Natural killer cell (primary cell): ENCODE measurements at regions not wholly inside any gene's neighbourhood (a gene's known extent, or its start where the extent isn't known, plus 50 kb on each side); places are given as distances from the start of the nearest gene placed in this dataset.
A peak's percentile ranks its signal among the peaks of the same experiment; 100 is the strongest.

Experiments
- ATAC-seq, 3 donors: fragments of 150-1000 bp in 2 of 3; fragments of 200-7000 bp in 1 of 3; cut with Tn5 transposase; 1 replicate in 1 of 3; 2 replicates in 2 of 3; pipeline ENCODE4 v1.10.0; 2021; ENCODE audit warnings: mild to moderate bottlenecking in 2 of 3, moderate library complexity in 2 of 3
- DNase-seq, 2 donors: peaks; one replicate each; pipeline versions ENCODE4 v3.0.0 to v3.0.0-alpha.2; 2013 to 2021; ENCODE audit warnings: mixed read lengths in 1 of 2
- H3K27ac ChIP-seq: one replicate; pipeline ENCODE4 v1.5.1; 2013; ENCODE audit warnings: mild to moderate bottlenecking, low read length
- H3K27me3 ChIP-seq: one replicate; pipeline ENCODE4 v1.6.1; 2013; ENCODE audit warnings: low read length; ENCODE audit not compliant: control insufficient read depth, insufficient read depth
- H3K36me3 ChIP-seq: one replicate; pipeline ENCODE4 v1.6.1; 2013; ENCODE audit warnings: low read length; ENCODE audit not compliant: control insufficient read depth, insufficient read depth
- H3K4me1 ChIP-seq: one replicate; pipeline ENCODE4 v1.6.1; 2013; ENCODE audit warnings: low read length; ENCODE audit not compliant: control insufficient read depth, insufficient read depth
- H3K4me3 ChIP-seq: one replicate; pipeline ENCODE4 v1.5.1; 2013; ENCODE audit warnings: low read length
- H3K9me3 ChIP-seq: one replicate; pipeline ENCODE4 v1.6.1; 2013; ENCODE audit warnings: low read length; ENCODE audit not compliant: control insufficient read depth, insufficient read depth
- H3K27ac Mint-ChIP-seq, 2 donors: one replicate each; pipeline ENCODE4 v1.8.0; 2022; ENCODE audit warnings: mild to moderate bottlenecking in 2 of 2, mixed read lengths in 2 of 2, moderate library complexity in 1 of 2
- H3K27me3 Mint-ChIP-seq, 2 donors: one replicate each; pipeline ENCODE4 v1.8.0; 2022; ENCODE audit warnings: low read depth in 2 of 2, mixed read lengths in 2 of 2
- H3K36me3 Mint-ChIP-seq: one replicate; pipeline ENCODE4 v1.8.0; 2022; ENCODE audit warnings: mixed read lengths
- H3K4me1 Mint-ChIP-seq, 2 donors: one replicate each; pipeline ENCODE4 v1.8.0; 2022; ENCODE audit warnings: mixed read lengths in 2 of 2
- H3K4me3 Mint-ChIP-seq: one replicate; pipeline ENCODE4 v1.8.0; 2022; ENCODE audit warnings: mild to moderate bottlenecking, moderate library complexity, mixed read lengths
- H3K9me3 Mint-ChIP-seq, 2 donors: one replicate each; pipeline ENCODE4 v1.8.0; 2022; ENCODE audit warnings: mixed read lengths in 2 of 2
- WGBS: methylation state at CpG from one replicate; pipeline ENCODE4 v1.1.7; 2013; ENCODE audit warnings: missing lambda C conversion rate; ENCODE audit not compliant: insufficient coverage; 5-methylcytosine and 5-hydroxymethylcytosine counted together
- intact Hi-C: fragments of 100-400 bp; cut with micrococcal nuclease; formaldehyde crosslinking; loops from one replicate; pipeline ENCODE4 v1.14.2; 2022
- TF ChIP-seq, protein P1 (sequence below): fragments of 200-600 bp; IDR thresholded peaks from one replicate; pipeline ENCODE4 v1.8.0; 2022; ENCODE audit warnings: antibody characterized with exemption

DNA sequence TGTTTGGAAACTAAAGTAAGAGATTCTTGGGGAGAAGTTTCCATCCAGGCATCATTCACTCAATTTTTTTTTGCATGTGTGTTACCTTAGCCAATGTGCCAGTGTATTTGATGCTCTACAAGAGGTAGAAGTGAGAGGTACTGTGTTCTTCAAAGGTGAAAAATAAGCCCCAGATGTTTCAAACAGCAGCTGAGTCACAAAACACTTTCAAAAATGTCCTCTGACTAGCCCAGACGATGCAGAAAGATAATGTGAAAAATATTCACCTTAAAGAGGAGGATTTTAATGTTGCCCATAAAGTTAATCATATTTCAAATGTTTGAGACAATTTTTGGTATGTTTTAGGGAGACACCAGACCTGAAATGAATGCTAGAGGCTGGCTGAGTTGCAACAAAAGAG is 107.7 kb upstream of the RASGRP1 start:
- H3K27me3 Mint-ChIP-seq, result no peaks in the 10 kb centered on the region
- peak overlapping the region; percentile 97 to 98 for H3K27ac Mint-ChIP-seq
- H3K4me3 ChIP-seq, result no peak overlapping the region
- peaks cover 51 to 52% of the 10 kb centered on the region in 2 donors for H3K4me1 Mint-ChIP-seq
- H3K27me3 ChIP-seq, result no peaks in the 10 kb centered on the region
- no peaks in the 10 kb centered on the region for H3K9me3 ChIP-seq
- H3K4me3 Mint-ChIP-seq, result no peak overlapping the region
- intact Hi-C loops, result loop anchor here (5.0 kb wide), 1 partner anchor 60 kb away; no protein-coding TSS in a partner anchor
- H3K36me3 ChIP-seq, result no peaks in the 10 kb centered on the region
- peak overlapping the region; percentile 98 for H3K27ac ChIP-seq
- no peak for ATAC-seq
- H3K9me3 Mint-ChIP-seq, result peaks cover 0 to 2% of the 10 kb centered on the region in 2 donors
- peaks cover 48% of the 10 kb centered on the region for H3K4me1 ChIP-seq
- TF ChIP-seq, protein P1, sequence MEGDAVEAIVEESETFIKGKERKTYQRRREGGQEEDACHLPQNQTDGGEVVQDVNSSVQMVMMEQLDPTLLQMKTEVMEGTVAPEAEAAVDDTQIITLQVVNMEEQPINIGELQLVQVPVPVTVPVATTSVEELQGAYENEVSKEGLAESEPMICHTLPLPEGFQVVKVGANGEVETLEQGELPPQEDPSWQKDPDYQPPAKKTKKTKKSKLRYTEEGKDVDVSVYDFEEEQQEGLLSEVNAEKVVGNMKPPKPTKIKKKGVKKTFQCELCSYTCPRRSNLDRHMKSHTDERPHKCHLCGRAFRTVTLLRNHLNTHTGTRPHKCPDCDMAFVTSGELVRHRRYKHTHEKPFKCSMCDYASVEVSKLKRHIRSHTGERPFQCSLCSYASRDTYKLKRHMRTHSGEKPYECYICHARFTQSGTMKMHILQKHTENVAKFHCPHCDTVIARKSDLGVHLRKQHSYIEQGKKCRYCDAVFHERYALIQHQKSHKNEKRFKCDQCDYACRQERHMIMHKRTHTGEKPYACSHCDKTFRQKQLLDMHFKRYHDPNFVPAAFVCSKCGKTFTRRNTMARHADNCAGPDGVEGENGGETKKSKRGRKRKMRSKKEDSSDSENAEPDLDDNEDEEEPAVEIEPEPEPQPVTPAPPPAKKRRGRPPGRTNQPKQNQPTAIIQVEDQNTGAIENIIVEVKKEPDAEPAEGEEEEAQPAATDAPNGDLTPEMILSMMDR, result no peak
- no peaks in the 10 kb centered on the region for H3K36me3 Mint-ChIP-seq
- WGBS, result 75% methylated on average over 1 of the region's 1 CpG
- peak in 1 of 2 donors; percentile 34 for DNase-seq

DNA sequence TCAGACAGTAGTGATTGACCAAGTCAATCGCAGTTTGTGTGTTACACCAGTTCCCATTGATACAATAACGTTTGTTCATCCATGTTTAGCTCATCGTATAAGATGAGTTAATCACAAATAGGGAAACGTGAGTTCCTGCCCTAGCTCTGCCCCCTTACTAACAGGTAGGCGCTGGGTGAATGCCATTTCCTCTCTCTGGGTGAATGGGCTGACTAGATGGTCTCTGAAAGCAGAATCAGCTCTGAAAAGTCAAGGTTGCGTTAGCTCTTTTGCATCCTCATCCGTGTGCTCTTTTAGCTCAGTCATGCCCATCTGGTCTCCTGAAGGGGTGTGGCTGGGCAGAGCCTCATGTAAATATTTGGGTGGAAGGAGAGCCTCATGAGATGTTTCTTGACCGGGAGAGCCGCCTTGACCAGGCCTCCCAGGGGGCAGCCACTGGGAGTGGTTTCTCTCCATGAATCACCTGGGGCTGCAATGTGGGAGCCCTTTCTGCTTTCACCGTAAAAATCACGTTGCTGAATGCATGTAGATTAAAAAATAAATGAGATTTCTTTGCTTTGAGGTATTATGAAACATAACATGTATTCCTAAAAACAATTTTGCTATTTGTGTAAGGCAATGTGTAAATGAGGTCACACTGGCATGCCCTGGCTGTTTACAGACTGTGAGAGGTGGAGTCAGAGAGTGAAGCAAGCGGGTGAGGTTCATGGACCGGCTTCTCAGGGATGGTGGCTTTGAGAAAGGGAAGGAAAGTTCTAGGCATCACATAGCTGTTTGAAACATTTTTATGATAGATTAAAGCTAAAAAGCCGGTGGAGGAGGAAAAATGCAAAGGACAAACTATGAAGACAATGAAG is 108.4 kb upstream of the RASGRP1 start:
- H3K27ac Mint-ChIP-seq, result peak overlapping the region in 1 of 2 donors; percentile 97
- intact Hi-C loops, result loop anchor here (5.0 kb wide), 1 partner anchor 61 kb away; no protein-coding TSS in a partner anchor
- no peaks in the 10 kb centered on the region for H3K36me3 Mint-ChIP-seq
- peaks cover 0 to 3% of the 10 kb centered on the region in 2 donors for H3K27me3 Mint-ChIP-seq
- 71% methylated on average over 14 of the region's 14 CpGs for WGBS
- TF ChIP-seq, protein P1, result no peak
- no peak overlapping the region for H3K4me3 Mint-ChIP-seq
- peaks cover 43 to 44% of the 10 kb centered on the region in 2 donors for H3K4me1 Mint-ChIP-seq
- H3K27me3 ChIP-seq, result no peaks in the 10 kb centered on the region
- ATAC-seq, result no peak
- peaks cover 44% of the 10 kb centered on the region for H3K4me1 ChIP-seq
- peaks cover 0 to 2% of the 10 kb centered on the region in 2 donors for H3K9me3 Mint-ChIP-seq
- H3K4me3 ChIP-seq, result no peak overlapping the region
- H3K9me3 ChIP-seq, result no peaks in the 10 kb centered on the region
- DNase-seq, result peak in 1 of 2 donors; percentile 45
- peak overlapping the region; percentile 98 for H3K27ac ChIP-seq
- no peaks in the 10 kb centered on the region for H3K36me3 ChIP-seq

DNA sequence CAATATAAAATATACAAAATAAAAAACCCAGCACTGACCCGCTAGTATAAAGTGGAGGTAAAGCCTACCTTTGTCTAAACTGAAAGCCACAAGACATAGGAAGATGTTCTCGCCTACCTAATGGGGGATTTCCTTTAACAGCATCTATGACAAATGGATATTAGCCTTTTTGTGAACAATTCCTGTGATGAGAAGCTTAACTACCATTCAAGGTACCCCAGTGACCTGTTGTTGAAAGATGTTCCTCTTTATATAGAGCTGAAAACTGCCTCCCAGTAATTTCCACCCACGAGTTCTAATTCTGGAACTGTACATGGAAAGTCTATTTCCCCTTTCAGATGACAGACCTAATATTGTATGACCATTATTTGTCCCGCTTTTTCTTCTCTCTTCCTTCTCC is 109.8 kb upstream of the RASGRP1 start:
- H3K4me1 ChIP-seq, result peaks cover 40% of the 10 kb centered on the region
- no peaks in the 10 kb centered on the region for H3K36me3 ChIP-seq
- no peak overlapping the region for H3K4me3 Mint-ChIP-seq
- ATAC-seq (no peak), DNase-seq (peak in 1 of 2 donors; percentile 64)
- no peak overlapping the region for H3K27ac ChIP-seq
- H3K9me3 ChIP-seq, result no peaks in the 10 kb centered on the region
- peaks cover 37 to 44% of the 10 kb centered on the region in 2 donors for H3K4me1 Mint-ChIP-seq
- TF ChIP-seq, protein P1, result no peak
- no peak overlapping the region for H3K27ac Mint-ChIP-seq
- no peaks in the 10 kb centered on the region for H3K36me3 Mint-ChIP-seq
- WGBS, result 81% methylated on average over 2 of the region's 4 CpGs
- no peak overlapping the region for H3K4me3 ChIP-seq
- H3K9me3 Mint-ChIP-seq, result peaks cover 0 to 2% of the 10 kb centered on the region in 2 donors
- no peaks in the 10 kb centered on the region for H3K27me3 ChIP-seq
- intact Hi-C loops, result loop anchor here (5.0 kb wide), 1 partner anchor 62 kb away; no protein-coding TSS in a partner anchor
- peaks cover 0 to 3% of the 10 kb centered on the region in 2 donors for H3K27me3 Mint-ChIP-seq
